Tibial nerve (tissue), 4 donors: ENCODE measurements at regions not wholly inside any gene's neighbourhood (a gene's known extent, or its start where the extent isn't known, plus 50 kb on each side); places are given as distances from the start of the nearest gene placed in this dataset.

Experiments
- DNase-seq, 2 donors: peaks; one replicate each; pipeline ENCODE4 v3.0.0-alpha.2; 2019; ENCODE audit warnings: low spot score in 2 of 2
- H3K27ac ChIP-seq, 4 donors: fragments of 200-600 bp; sonication (generic) in 3 of 4; one replicate each; pipeline ENCODE4 v1.5.1; 2017 to 2019; ENCODE audit warnings: mild to moderate bottlenecking in 1 of 4
- H3K27me3 ChIP-seq, 2 donors: fragments of 200-600 bp; sonication (generic) in 1 of 2; one replicate each; pipeline versions ENCODE4 v1.5.1 to v1.6.0; 2017 to 2019
- H3K36me3 ChIP-seq, 3 donors: fragments of 200-600 bp; sonication (generic); one replicate each; pipeline ENCODE4 v1.5.1; 2018 to 2019
- H3K4me1 ChIP-seq, 4 donors: fragments of 200-600 bp; sonication (generic) in 3 of 4; one replicate each; pipeline ENCODE4 v1.5.1; 2017 to 2019
- H3K4me3 ChIP-seq, 4 donors: fragments of 200-600 bp; sonication (generic) in 3 of 4; one replicate each; pipeline ENCODE4 v1.5.1; 2017 to 2019; ENCODE audit warnings: mild to moderate bottlenecking in 1 of 4, moderate library complexity in 1 of 4
- H3K9me3 ChIP-seq, 4 donors: fragments of 200-600 bp; sonication (generic) in 3 of 4; one replicate each; pipeline ENCODE4 v1.5.1; 2017 to 2019
- EP300 ChIP-seq, 2 donors: sonication (generic); formaldehyde crosslinking; IDR thresholded peaks; one replicate each; pipeline ENCODE4 v1.6.1; 2017; ENCODE audit warnings: antibody characterized with exemption in 2 of 2, mild to moderate bottlenecking in 1 of 2
- POLR2A ChIP-seq, 2 donors: fragments of 450-650 bp; IDR thresholded peaks; one replicate each; pipeline ENCODE4 v1.6.1; 2017; ENCODE audit warnings: antibody characterized with exemption in 2 of 2, mild to moderate bottlenecking in 2 of 2, moderate library complexity in 2 of 2
- WGBS, 2 donors: methylation state at CpG; one replicate each; pipeline ENCODE4 v1.1.5; 2018; 5-methylcytosine and 5-hydroxymethylcytosine counted together
- TF ChIP-seq, protein P1 (sequence below), 5 experiments: fragments of 200-600 bp in 3 of 5; fragments of 450-650 bp in 2 of 5; sonication (generic) in 3 of 5; IDR thresholded peaks; one replicate each; pipeline ENCODE4 v1.5.1; 2016 to 2019; ENCODE audit warnings: antibody characterized with exemption in 5 of 5, mild to moderate bottlenecking in 3 of 5, moderate library complexity in 2 of 5

DNA sequence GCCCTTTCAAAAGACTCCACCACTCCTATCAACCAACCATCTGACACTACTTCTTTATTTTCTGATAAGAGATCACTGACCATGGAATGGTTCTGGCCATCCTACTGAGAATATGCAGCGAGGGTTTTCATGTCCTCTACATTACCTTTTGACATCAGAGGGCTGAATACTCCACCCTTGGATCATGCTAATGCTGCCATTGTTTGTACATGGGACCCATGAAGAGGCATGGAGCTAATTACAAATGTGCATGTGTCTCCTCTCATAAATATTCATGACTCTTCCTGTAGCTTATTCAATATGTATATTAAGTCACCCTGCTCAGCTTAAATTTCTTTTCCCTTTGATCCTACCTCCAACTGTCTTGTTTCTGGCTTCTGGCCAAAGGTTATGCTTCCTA is 1065.8 kb upstream of the GHITM start:
- 82 to 87% methylated on average over 1 of the region's 1 CpG for WGBS, 2 donors
- TF ChIP-seq POLR2A (IDR thresholded peaks at IDR 0.05) (no peak), EP300 (IDR thresholded peaks at IDR 0.05) (no peak)
- no peaks in the 10 kb centered on the region for H3K4me1 ChIP-seq

DNA sequence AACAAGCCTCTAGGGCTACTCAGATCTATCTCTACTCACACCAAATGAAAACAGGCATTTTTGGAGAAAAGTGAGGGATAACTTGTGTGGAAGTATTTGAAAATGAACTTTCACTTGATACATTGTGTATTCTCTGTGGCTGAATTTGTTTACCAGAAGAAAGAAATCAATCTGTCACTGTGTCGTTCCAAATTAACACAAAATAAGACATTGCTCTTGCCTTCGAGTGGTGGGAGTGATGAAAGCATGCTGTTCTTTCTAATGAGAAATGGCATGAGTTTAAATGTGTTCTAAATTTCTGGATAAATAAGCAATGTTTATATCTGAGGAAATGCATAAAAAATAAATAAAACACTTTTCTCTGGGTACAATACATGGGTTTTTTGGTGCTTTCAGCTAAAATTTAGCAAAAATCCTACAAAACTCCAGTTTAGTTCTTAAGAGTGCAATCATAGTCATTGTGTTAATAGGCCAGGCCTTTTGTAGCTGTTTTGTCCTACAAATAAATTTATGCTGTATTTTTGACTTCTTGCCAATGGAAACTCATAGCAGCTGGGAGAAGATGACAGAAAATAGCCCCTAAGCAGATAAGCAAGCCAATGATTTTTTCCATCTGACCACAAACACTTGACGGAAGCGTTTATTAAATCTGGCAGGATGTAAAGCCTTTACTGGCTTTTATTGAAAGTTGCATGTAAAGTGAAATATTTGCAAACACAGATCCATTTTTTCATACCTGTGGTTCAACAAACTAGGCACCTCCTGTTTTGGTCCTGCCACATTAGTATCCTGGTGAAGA is 1064.1 kb upstream of the GHITM start:
- H3K27ac ChIP-seq: no peak overlapping the region
- no peaks in the 10 kb centered on the region for H3K27me3 ChIP-seq
- no peaks in the 10 kb centered on the region for H3K9me3 ChIP-seq
- no peaks in the 10 kb centered on the region for H3K4me1 ChIP-seq
- no peaks in the 10 kb centered on the region for H3K36me3 ChIP-seq
- TF ChIP-seq POLR2A (IDR thresholded peaks at IDR 0.05): no peak
- TF ChIP-seq EP300 (IDR thresholded peaks at IDR 0.05): no peak
- TF ChIP-seq, protein P1, sequence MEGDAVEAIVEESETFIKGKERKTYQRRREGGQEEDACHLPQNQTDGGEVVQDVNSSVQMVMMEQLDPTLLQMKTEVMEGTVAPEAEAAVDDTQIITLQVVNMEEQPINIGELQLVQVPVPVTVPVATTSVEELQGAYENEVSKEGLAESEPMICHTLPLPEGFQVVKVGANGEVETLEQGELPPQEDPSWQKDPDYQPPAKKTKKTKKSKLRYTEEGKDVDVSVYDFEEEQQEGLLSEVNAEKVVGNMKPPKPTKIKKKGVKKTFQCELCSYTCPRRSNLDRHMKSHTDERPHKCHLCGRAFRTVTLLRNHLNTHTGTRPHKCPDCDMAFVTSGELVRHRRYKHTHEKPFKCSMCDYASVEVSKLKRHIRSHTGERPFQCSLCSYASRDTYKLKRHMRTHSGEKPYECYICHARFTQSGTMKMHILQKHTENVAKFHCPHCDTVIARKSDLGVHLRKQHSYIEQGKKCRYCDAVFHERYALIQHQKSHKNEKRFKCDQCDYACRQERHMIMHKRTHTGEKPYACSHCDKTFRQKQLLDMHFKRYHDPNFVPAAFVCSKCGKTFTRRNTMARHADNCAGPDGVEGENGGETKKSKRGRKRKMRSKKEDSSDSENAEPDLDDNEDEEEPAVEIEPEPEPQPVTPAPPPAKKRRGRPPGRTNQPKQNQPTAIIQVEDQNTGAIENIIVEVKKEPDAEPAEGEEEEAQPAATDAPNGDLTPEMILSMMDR (IDR thresholded peaks at IDR 0.05): no peak
- WGBS, 2 donors: 30 to 43% methylated on average over 4 of the region's 4 CpGs
- no peak for DNase-seq
- no peak overlapping the region for H3K4me3 ChIP-seq

More for the DNA sequence above, 1065.8 kb upstream of the GHITM start:
- Histone ChIP-seq H3K4me3 (no peak overlapping the region), H3K36me3 (no peaks in the 10 kb centered on the region), H3K27me3 (no peaks in the 10 kb centered on the region), H3K9me3 (no peaks in the 10 kb centered on the region), H3K27ac (no peak overlapping the region)
- DNase-seq: no peak

DNA sequence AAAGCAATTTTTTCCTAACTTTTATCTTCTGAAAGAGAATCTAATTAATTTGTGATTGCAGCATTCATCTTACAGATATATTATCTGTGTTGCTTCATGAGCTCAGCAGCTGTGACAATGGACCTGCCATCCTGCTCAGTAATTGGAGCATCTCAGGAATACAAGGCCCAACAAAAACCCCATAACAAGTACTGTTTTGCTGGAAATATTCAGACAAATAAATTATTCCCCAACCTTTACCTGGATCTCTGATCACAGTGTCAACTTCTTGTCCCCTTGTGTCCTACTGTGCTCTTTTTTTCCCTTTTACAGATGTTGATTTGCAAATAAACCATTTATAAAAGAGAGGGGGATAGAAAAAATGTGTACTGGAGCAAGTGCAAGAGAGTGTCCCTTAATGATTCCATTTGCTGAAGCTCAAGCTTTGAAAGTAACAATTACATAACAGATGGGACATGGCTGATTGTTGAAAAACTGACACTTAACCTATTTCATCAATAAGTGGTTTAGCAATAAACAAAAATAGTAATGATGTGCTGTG is 1063.4 kb upstream of the GHITM start:
- Histone ChIP-seq H3K4me1 (no peaks in the 10 kb centered on the region), H3K4me3 (no peak overlapping the region), H3K36me3 (no peaks in the 10 kb centered on the region), H3K9me3 (no peaks in the 10 kb centered on the region), H3K27ac (no peak overlapping the region), H3K27me3 (no peaks in the 10 kb centered on the region)
- TF ChIP-seq, protein P1 (IDR thresholded peaks at IDR 0.05): no peak
- TF ChIP-seq POLR2A (IDR thresholded peaks at IDR 0.05): no peak
- TF ChIP-seq EP300 (IDR thresholded peaks at IDR 0.05): no peak
- DNase-seq: no peak

DNA sequence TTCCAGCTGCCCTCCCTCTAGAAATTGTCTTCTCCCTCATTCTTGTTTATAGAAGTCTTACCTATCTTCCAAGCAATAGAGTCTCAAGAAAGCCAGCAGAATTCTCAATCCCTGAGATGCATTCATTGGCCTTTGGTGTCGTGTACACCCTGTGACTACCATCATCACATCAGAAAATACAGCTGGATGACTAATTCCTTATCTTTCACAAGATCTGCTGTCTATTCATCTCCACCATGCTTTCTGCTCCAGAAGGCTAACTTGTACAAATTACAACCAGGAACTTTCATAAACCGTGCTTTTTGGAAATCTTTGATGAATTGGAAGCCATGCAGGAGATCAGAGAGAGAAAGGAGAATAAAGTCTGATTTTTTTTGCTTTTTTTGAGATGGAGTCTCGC is 1062.9 kb upstream of the GHITM start:
- Histone ChIP-seq H3K27me3 (no peaks in the 10 kb centered on the region), H3K4me1 (no peaks in the 10 kb centered on the region), H3K36me3 (no peaks in the 10 kb centered on the region), H3K4me3 (no peak overlapping the region), H3K9me3 (no peaks in the 10 kb centered on the region), H3K27ac (no peak overlapping the region)
- TF ChIP-seq, protein P1 (IDR thresholded peaks at IDR 0.05): no peak
- TF ChIP-seq POLR2A (IDR thresholded peaks at IDR 0.05): no peak
- no peak for TF ChIP-seq EP300 (IDR thresholded peaks at IDR 0.05)
- WGBS, 2 donors: 65 to 74% methylated on average over 3 of the region's 3 CpGs
- no peak for DNase-seq

DNA sequence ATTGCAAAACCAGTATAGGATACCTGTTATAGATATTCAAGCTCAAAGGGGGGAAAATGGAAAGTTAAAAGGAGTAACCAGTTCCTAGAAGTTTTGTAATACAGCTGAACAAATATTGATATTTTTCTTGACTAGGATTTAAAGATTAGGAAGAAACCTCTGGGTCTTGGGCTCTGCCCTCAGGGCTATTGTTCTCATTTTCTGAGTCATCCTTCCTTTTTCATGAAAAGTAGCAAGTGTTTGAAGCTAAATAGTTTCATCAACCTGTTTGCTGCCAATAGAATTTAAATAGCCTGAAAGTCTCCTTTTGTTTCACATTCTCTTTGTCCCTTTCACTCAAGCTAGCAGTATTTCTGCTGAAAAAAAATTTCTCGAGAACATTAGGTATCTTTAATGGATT is 1061.1 kb upstream of the GHITM start:
- WGBS, 2 donors: 58 to 63% methylated on average over 1 of the region's 1 CpG
- Histone ChIP-seq H3K27me3 (no peaks in the 10 kb centered on the region), H3K27ac (no peak overlapping the region), H3K36me3 (no peaks in the 10 kb centered on the region), H3K4me3 (no peak overlapping the region), H3K4me1 (no peaks in the 10 kb centered on the region), H3K9me3 (no peaks in the 10 kb centered on the region)
- DNase-seq: no peak
- TF ChIP-seq, protein P1 (IDR thresholded peaks at IDR 0.05): no peak
- TF ChIP-seq POLR2A (IDR thresholded peaks at IDR 0.05) (no peak), EP300 (IDR thresholded peaks at IDR 0.05) (no peak)
